Lower leg skin (tissue), 3 donors: ENCODE measurements at regions not wholly inside any gene's neighbourhood (a gene's known extent, or its start where the extent isn't known, plus 50 kb on each side); places are given as distances from the start of the nearest gene placed in this dataset.

Experiments
- CTCF ChIP-seq, 3 donors: fragments of 450-650 bp; IDR thresholded peaks; one replicate each; pipeline ENCODE4 v1.5.1; 2016; ENCODE audit warnings: antibody characterized with exemption in 3 of 3, mild to moderate bottlenecking in 3 of 3, moderate library complexity in 2 of 3
- POLR2A ChIP-seq, 2 donors: fragments of 450-650 bp; IDR thresholded peaks; one replicate each; pipeline ENCODE4 v1.6.1; 2016 to 2017; ENCODE audit warnings: antibody characterized with exemption in 2 of 2, mild to moderate bottlenecking in 1 of 2, moderate library complexity in 1 of 2

GRCh38 chr7:84841809-84842208 lies 345.0 kb downstream of the SEMA3D start:
- no peak for TF ChIP-seq CTCF (IDR thresholded peaks at IDR 0.05)
- no peak for TF ChIP-seq POLR2A (IDR thresholded peaks at IDR 0.05)
